GM12892 (cell line): ENCODE measurements at regions not wholly inside any gene's neighbourhood (a gene's known extent, or its start where the extent isn't known, plus 50 kb on each side); places are given as distances from the start of the nearest gene placed in this dataset.
"Not testable (repeated sequence)": the region's sequence is repeated elsewhere in the genome, so short reads cannot be mapped to it uniquely, and the experiment has no call there.

Source experiments
- DNase-seq: peaks from one replicate; pipeline ENCODE4 v3.0.0; 2011; ENCODE audit not compliant: insufficient read length
- FAIRE-seq: peaks from 2 replicates; lab custom pipeline; 2011; peaks lifted over from hg19 to GRCh38; lab: Jason Lieb, UNC
- POLR2A ChIP-seq: IDR thresholded peaks from 2 replicates; pipeline ENCODE4 v1.6.1; 2011; ENCODE audit warnings: low read depth, low read length, control low read depth
- POLR2AphosphoS5 ChIP-seq: IDR thresholded peaks from 2 replicates; pipeline ENCODE4 v1.6.1; 2011; ENCODE audit warnings: low read depth, low read length, control low read depth
- TAF1 ChIP-seq: IDR thresholded peaks from 2 replicates; pipeline ENCODE4 v1.6.1; 2011; ENCODE audit warnings: low read depth, mild to moderate bottlenecking, control low read depth, low read length, borderline replicate concordance

DNA sequence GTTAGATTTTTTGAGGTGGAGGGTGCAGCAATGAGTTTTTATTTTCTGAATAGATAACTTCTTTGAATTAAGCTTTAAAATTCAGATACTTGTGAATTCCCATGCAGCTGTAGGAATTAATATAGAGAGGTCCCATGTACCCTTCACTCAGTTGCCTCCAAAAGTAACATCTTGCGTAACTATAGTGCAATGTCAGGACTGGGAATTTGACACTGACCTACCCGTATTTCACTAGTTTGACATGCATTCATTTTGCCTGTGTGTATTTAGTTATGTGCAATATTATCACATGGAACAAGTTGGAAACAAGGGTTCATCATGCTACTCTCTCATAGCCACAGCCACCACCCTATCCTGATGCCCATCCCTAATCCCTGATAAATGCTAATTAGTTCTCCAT is 147.1 kb upstream of the IGFBP3 start:
- no peak for FAIRE-seq
- DNase-seq, result no peak
- TF ChIP-seq TAF1 (no peak), POLR2AphosphoS5 (no peak), POLR2A (no peak)

DNA sequence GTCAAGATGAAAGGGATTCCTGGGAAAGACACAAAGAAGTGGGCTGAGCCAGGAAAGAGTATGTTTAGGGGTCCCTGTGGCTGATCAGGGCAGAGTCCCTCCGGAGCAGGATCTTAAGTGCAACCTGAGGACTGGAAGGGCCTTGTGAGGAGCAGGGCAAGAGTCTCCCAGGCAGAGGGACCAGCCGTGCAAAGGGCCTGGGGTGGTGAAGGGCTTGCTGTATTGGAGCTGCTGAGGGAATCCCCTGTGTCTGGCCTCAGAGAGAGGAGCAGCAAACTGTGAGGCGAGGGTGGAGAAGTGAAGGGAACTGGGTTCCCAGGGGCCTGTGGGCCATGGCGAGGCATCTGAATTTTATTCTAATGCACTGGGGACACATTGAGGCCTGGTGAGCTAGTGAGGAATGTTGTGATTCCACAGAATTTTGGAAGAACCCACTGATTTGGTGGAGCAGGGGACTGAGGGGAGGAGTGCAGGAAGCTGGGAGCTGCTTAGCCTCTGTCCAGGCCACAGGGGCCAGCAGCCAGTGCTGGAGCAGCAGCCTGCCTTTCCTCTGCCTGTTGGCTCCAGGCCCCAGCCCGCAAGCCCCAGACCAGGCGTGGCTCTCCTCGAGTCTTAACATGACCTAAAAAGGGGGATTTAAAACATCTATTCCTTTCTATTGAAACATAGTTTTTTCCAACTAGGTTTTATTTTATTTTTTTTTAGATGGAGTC is 138.4 kb upstream of the IGFBP3 start:
- TF ChIP-seq POLR2AphosphoS5 (no peak), TAF1 (no peak), POLR2A (no peak)
- FAIRE-seq (no peak), DNase-seq (no peak)

DNA sequence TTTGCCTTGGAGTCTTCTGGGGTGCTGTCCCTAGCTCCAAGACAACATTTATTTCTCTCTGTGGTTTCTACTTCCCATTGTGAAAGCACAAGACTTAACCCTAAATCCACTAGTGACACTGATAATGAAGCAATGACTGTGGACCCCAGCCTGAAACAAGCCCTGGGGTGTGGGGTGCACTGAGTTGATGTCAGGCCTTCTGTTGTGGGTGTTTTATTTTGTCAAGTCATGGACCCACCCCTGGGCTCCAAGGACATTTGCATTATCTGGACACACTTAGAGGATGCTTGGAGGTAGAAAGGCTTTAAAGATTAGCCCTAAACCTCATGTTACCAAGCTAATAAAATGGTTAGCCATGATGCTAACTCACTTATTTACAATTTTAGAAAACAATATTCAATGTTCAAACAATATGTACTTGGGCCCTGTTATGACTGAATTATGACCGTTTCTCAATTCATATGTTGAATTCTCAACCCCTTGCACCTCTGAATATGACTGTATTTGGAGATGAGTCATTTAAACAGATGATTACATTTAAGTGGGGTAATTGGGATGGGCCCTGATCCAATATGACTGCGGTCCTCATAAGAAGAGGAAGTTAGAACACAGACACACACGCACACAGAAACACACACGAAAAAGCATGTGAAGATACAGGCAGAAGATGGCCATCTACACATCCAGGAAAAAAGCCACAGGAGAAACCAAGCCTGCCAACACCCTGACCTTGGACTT is 137.2 kb upstream of the IGFBP3 start:
- FAIRE-seq (no peak), DNase-seq (no peak)
- no peak for TF ChIP-seq POLR2AphosphoS5
- no peak for TF ChIP-seq TAF1
- TF ChIP-seq POLR2A, result no peak

DNA sequence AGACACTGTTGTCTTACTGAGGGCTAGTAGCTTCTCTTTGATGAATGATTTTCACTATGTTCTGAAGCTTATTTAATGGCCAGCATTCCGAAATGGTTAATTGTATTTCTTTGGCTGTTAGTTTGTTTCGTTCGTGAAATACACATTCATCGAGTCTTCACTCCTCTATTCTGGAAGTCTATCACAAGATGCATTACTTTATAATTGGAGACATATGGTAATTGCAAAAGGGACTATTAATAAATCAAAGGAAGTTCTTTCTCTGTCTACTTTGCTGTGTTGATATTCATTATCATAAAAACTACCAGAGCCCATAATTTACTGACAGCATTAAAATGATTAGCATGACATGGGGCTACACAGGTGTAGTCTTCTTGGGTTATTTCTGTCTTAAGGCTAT is 133.8 kb upstream of the IGFBP3 start:
- no peak for FAIRE-seq
- TF ChIP-seq TAF1 (no peak), POLR2AphosphoS5 (no peak), POLR2A (no peak)
- no peak for DNase-seq

DNA sequence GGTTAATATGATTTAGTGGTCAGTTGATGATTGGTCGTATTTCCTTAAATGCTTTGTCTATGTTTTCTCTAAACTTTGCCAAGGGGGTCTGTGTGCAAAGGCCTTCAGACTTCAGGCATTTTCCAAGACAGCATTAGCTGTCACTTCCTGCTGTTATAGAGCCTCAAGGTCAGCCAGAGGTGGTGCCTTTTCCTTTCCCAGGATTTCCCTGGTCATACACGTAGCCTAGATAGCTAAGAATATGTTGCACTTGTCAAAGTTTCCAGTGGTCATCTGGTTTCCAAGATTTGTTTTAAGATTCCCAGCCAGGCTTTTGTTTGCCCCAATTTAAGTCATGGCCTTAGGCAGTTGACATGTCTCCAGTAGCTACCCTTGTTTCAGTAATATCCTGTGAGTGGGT is 133.2 kb upstream of the IGFBP3 start:
- DNase-seq (no peak), FAIRE-seq (no peak)
- TF ChIP-seq POLR2A (no peak), TAF1 (no peak), POLR2AphosphoS5 (no peak)

DNA sequence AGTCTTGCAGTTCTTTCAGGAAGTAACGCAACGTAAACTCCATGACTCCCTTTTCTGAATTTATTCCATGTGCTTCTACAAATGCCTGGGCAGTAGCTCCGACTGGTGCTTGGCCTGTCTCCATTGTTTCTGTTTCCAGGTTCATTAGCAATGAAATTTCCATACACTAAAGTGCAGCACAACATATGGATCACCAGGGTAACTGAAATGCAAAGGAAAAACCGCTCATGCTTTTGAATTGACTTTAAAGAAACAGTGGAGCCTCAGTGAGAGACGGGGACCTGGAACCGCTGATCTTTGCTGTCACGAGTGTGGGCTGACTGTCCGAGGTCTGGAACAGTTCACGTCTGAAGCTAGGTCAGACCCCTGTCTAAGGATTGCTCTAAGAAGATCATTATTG is 126.5 kb upstream of the IGFBP3 start:
- FAIRE-seq (no peak), DNase-seq (no peak)
- no peak for TF ChIP-seq TAF1
- no peak for TF ChIP-seq POLR2AphosphoS5
- TF ChIP-seq POLR2A, result no peak

DNA sequence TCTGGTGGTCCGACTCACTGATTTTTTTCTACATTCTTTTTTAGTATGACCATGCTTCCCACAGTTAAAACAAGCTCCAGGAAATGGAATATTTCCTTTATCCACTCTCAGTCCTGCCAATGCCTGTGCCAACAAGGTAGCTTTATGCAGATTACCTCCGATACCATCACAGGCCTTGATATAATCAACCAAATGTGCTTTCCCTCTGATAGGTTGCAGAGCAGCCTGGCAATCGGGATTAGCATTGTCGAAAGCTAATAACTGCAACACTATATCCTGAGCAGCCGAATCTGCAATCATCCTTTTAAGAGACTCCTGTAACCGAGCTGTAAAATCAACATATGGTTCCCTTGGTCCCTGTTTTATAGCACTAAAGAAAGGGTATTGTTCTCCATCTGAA is 122.3 kb upstream of the IGFBP3 start:
- DNase-seq, FAIRE-seq: not testable (repeated sequence)

DNA sequence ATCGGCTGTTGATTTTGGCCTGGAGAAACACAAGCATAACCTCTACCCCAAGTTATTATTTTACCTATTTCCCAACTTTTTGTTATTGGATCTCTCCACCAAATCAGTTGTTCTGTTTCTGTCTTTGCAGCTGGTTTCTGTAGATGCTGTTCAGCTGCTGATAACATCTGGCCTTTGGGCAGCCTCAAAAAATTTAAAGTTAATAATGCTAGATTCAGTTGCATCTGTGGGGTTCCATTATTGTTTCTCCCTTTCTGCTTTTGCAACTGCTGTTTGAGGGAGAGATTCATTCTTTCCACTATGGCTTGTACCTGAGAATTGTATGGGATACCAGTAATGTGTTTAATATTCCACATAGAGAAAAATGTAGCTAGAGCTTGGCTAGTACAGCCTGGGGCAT is 118.7 kb upstream of the IGFBP3 start:
- not testable (repeated sequence) for DNase-seq, FAIRE-seq

DNA sequence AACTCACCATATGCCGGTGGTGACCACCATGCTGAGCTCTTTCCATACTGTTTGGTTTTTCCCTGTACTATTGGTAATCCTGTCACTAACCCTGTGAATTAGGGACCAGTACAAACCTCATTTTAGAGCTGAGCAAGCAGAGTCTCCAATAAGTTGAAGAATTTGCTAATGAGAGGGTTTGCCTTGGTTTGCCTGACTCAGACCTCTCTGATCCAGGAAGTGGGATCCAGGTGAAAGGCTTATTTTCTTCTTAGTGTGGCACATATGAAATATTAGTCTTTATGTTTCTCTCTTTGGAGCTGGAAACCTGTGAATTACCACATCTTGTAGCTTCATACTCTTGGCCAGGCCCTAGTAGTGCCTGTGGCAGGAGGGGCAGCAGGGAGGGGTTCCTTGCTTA is 114.1 kb upstream of the IGFBP3 start:
- no peak for DNase-seq
- FAIRE-seq, result no peak
- TF ChIP-seq POLR2AphosphoS5, result no peak
- TF ChIP-seq POLR2A, result no peak

DNA sequence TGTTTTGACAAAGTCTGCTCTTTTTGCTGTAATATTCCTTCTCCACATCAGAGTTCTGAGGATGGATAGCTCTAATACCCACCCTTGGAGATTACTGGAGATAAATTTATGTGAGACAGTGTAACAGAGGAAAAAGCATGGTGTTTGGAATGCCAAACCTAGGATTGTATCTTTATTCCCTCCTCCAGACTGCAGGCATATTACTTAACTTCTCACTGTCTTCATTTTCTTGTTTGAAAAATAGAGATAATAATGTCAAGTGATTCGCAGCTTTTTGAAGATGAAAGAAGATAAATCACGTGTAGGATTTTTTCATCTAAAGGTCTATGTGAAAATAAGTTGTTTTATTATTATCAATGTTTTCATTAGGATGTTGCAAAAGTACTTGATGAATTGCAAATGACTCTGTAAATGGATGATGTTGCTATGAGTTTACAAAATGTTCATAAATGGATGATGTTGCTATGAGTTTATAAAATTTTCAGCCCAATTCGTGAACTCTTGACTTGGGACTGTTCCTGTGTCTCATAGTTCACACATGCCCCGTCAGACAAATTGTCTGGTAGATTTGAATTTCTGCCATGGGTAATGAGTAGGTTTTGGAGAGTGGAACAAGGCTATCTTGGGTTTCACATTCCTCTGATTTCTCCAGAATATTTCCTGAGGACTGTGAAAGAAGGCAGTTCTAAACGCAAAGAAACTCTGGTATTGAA is 113.1 kb upstream of the IGFBP3 start:
- FAIRE-seq (no peak), DNase-seq (no peak)
- TF ChIP-seq TAF1, result no peak
- no peak for TF ChIP-seq POLR2AphosphoS5
- TF ChIP-seq POLR2A, result no peak

DNA sequence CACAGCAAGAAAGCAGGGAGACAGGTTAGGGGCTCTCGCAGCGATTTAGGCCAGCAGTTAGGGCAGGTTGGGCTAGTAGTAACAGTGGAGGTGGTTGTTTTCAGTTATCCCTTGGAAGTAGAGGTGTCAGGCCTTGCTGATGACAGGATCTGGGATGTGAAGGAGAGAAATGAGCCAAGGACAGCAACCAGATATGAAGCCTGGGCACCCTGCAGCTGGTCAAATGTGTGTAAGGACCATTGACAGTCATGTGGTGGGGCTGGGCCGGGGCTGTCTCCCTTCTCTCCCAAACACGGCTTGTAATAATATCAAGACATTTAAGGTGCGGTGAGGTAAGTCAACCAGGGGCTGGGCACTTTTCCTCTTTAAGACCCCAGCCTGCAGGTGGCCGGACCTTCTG is 112.5 kb upstream of the IGFBP3 start:
- TF ChIP-seq POLR2A, result no peak
- TF ChIP-seq POLR2AphosphoS5, result no peak
- TF ChIP-seq TAF1, result no peak
- no peak for FAIRE-seq
- DNase-seq, result no peak

DNA sequence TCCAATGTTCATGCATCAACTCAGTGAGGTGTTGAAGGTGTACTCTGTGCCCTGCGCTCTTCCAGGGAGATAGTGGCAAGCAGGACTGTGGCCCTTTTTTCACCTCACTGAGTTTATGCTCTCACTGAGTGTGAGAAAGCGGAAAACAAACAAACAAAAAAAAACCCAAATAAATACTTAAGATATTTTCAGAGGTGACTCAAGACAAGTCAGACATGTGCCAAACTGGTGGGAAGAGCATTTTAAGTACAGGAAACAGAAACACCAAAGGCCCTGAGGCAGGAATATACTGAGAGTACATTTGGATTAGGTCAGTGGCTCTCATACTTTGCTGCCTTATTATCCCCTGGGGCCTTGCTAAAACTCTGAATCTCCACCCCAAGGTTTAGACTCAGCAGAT is 111.9 kb upstream of the IGFBP3 start:
- no peak for DNase-seq
- TF ChIP-seq TAF1 (no peak), POLR2AphosphoS5 (no peak), POLR2A (no peak)
- no peak for FAIRE-seq
